ENCODE measurements at regions not wholly inside any gene's neighbourhood (a gene's known extent, or its start where the extent isn't known, plus 50 kb on each side); places are given as distances from the start of the nearest gene placed in this dataset.

GRCh38 chr16:9302072-9302471 is 210.6 kb downstream of the HAPSTR1 start:
- no peak for DNase-seq (ENCODE audit: low spot score)

- DNase-seq (ENCODE audit: low spot score) = no peak
Observed at GRCh38 chr16:9306753-9307152, 215.3 kb downstream of the HAPSTR1 start.

GRCh38 chr16:9307446-9307845 is 216.0 kb downstream of the HAPSTR1 start:
- DNase-seq (ENCODE audit: low spot score) = no peak

- DNase-seq (ENCODE audit: low spot score) = no peak
Observed at GRCh38 chr16:9308356-9308801, 216.9 kb downstream of the HAPSTR1 start.

- no peak for DNase-seq (ENCODE audit: low spot score)
Observed at GRCh38 chr16:9308850-9309249, 217.4 kb downstream of the HAPSTR1 start.

- DNase-seq (ENCODE audit: low spot score) = no peak
Observed at GRCh38 chr16:9309844-9310243, 218.4 kb downstream of the HAPSTR1 start.

GRCh38 chr16:9311303-9311954 is 220.0 kb downstream of the HAPSTR1 start:
- DNase-seq (ENCODE audit: low spot score) = no peak

GRCh38 chr16:9316008-9316407 is 224.6 kb downstream of the HAPSTR1 start:
- DNase-seq (ENCODE audit: low spot score) = no peak

GRCh38 chr16:9316615-9317014 is 225.2 kb downstream of the HAPSTR1 start:
- no peak for DNase-seq (ENCODE audit: low spot score)

- DNase-seq (ENCODE audit: low spot score) = no peak
Observed at GRCh38 chr16:9318764-9319163, 227.3 kb downstream of the HAPSTR1 start.

- no peak for DNase-seq (ENCODE audit: low spot score)
Observed at GRCh38 chr16:9322769-9323168, 231.3 kb downstream of the HAPSTR1 start.

- DNase-seq (ENCODE audit: low spot score) = no peak
Observed at GRCh38 chr16:9323170-9323569, 231.7 kb downstream of the HAPSTR1 start.

GRCh38 chr16:9327253-9327652 is 235.8 kb downstream of the HAPSTR1 start:
- no peak for DNase-seq (ENCODE audit: low spot score)

- DNase-seq (ENCODE audit: low spot score) = no peak
Observed at GRCh38 chr16:9328411-9328810, 237.0 kb downstream of the HAPSTR1 start.

GRCh38 chr16:9330095-9330494 is 238.7 kb downstream of the HAPSTR1 start:
- DNase-seq (ENCODE audit: low spot score) = no peak

GRCh38 chr16:9331503-9331902 is 240.1 kb downstream of the HAPSTR1 start:
- no peak for DNase-seq (ENCODE audit: low spot score)

- no peak for DNase-seq (ENCODE audit: low spot score)
Observed at GRCh38 chr16:9332574-9333148, 241.2 kb downstream of the HAPSTR1 start.

- no peak for DNase-seq (ENCODE audit: low spot score)
Observed at GRCh38 chr16:9333469-9333868, 242.0 kb downstream of the HAPSTR1 start.

- no peak for DNase-seq (ENCODE audit: low spot score)
Observed at GRCh38 chr16:9334103-9334502, 242.7 kb downstream of the HAPSTR1 start.

- DNase-seq (ENCODE audit: low spot score) = no peak
Observed at GRCh38 chr16:9337308-9338032, 246.0 kb downstream of the HAPSTR1 start.

GRCh38 chr16:9338068-9338467 is 246.6 kb downstream of the HAPSTR1 start:
- no peak for DNase-seq (ENCODE audit: low spot score)

- DNase-seq (ENCODE audit: low spot score) = no peak
Observed at GRCh38 chr16:9338510-9338909, 247.1 kb downstream of the HAPSTR1 start.

- no peak for DNase-seq (ENCODE audit: low spot score)
Observed at GRCh38 chr16:9340526-9341256, 249.2 kb downstream of the HAPSTR1 start.

Data from hematopoietic multipotent progenitor cell treated with erythropoietin and hydrocortisone succinate and interleukin-3 and kit ligand, for 15 days (in vitro differentiated cells).